ENCODE measurements at regions not wholly inside any gene's neighbourhood (a gene's known extent, or its start where the extent isn't known, plus 50 kb on each side); places are given as distances from the start of the nearest gene placed in this dataset.

- no peak for TF ChIP-seq CTCF (IDR thresholded peaks at IDR 0.05)
- Mint-ChIP-seq H3K4me1 (no peaks in the 10 kb centered on the region), H3K27ac (no peak overlapping the region), H3K4me3 (no peak overlapping the region), H3K9me3 (peaks cover 0 to 3% (median 0%) of the 10 kb centered on the region in 7 donors), H3K36me3 (no peaks in the 10 kb centered on the region), H3K27me3 (ENCODE audit: low read depth in 3 of 3) (peaks cover 0 to 4% (median 0%) of the 10 kb centered on the region in 3 donors)
- H3K4me2 ChIP-seq (replicated peaks; ENCODE audit: extremely low read depth, low read length, poor library complexity, severe bottlenecking), result no peak overlapping the region
- H3K27me3 ChIP-seq (ENCODE audit: control insufficient read depth in 2 of 2, insufficient read depth in 2 of 2, low read length in 2 of 2), result no peaks in the 10 kb centered on the region
- H3K36me3 ChIP-seq (replicated peaks in 1 of 2; ENCODE audit: control insufficient read depth in 1 of 2, insufficient read depth in 2 of 2, low read length in 2 of 2), result no peaks in the 10 kb centered on the region
- no peak for DNase-seq
- intact Hi-C loops (cut with micrococcal nuclease), result no loop called here
- no peak overlapping the region for H3K27ac ChIP-seq (ENCODE audit: low read depth in 1 of 2, low read length in 2 of 2)
- H3K9me3 ChIP-seq (replicated peaks in 1 of 2; ENCODE audit: control insufficient read depth in 1 of 2, insufficient read depth in 1 of 2, low read length in 2 of 2), result peaks cover 0 to 5% of the 10 kb centered on the region in 2 donors
- H3K4me3 ChIP-seq (replicated peaks in 1 of 3; ENCODE audit: low read depth in 2 of 3, low read length in 3 of 3), result no peak overlapping the region
- no peaks in the 10 kb centered on the region for H3K4me1 ChIP-seq (ENCODE audit: control insufficient read depth in 1 of 2, insufficient read depth in 2 of 2, low read length in 2 of 2)
- no peak overlapping the region for H2AFZ ChIP-seq (ENCODE audit: insufficient read depth, low read depth, low read length, poor library complexity, severe bottlenecking)
- no peaks in the 10 kb centered on the region for H4K20me1 ChIP-seq (ENCODE audit: insufficient read depth, low read length)
- 91% methylated on average over 1 of the region's 1 CpG for WGBS (ENCODE audit: insufficient coverage)
- H3K9ac ChIP-seq (ENCODE audit: insufficient read depth, low read length, poor library complexity, severe bottlenecking), result no peak overlapping the region
- H3K79me2 ChIP-seq (ENCODE audit: insufficient read depth, low read length), result no peaks in the 10 kb centered on the region
Measured at GRCh38 chr3:4045756-4046155, 246.5 kb downstream of the LRRN1 start.

- Histone ChIP-seq H3K9ac (ENCODE audit: insufficient read depth, low read length, poor library complexity, severe bottlenecking) (no peak overlapping the region), H3K27ac (ENCODE audit: low read depth in 1 of 2, low read length in 2 of 2) (no peak overlapping the region), H3K27me3 (ENCODE audit: control insufficient read depth in 2 of 2, insufficient read depth in 2 of 2, low read length in 2 of 2) (no peaks in the 10 kb centered on the region), H3K4me1 (ENCODE audit: control insufficient read depth in 1 of 2, insufficient read depth in 2 of 2, low read length in 2 of 2) (no peaks in the 10 kb centered on the region), H2AFZ (ENCODE audit: insufficient read depth, low read depth, low read length, poor library complexity, severe bottlenecking) (no peak overlapping the region), H3K4me3 (replicated peaks in 1 of 3; ENCODE audit: low read depth in 2 of 3, low read length in 3 of 3) (no peak overlapping the region), H3K4me2 (replicated peaks; ENCODE audit: extremely low read depth, low read length, poor library complexity, severe bottlenecking) (no peak overlapping the region), H3K9me3 (replicated peaks in 1 of 2; ENCODE audit: control insufficient read depth in 1 of 2, insufficient read depth in 1 of 2, low read length in 2 of 2) (peaks cover 0 to 5% of the 10 kb centered on the region in 2 donors), H3K79me2 (ENCODE audit: insufficient read depth, low read length) (no peaks in the 10 kb centered on the region), H3K36me3 (replicated peaks in 1 of 2; ENCODE audit: control insufficient read depth in 1 of 2, insufficient read depth in 2 of 2, low read length in 2 of 2) (no peaks in the 10 kb centered on the region), H4K20me1 (ENCODE audit: insufficient read depth, low read length) (no peaks in the 10 kb centered on the region)
- H3K27me3 Mint-ChIP-seq (ENCODE audit: low read depth in 3 of 3), result peaks cover 0 to 4% (median 0%) of the 10 kb centered on the region in 3 donors
- H3K36me3 Mint-ChIP-seq, result no peaks in the 10 kb centered on the region
- peaks cover 0 to 3% (median 0%) of the 10 kb centered on the region in 7 donors for H3K9me3 Mint-ChIP-seq
- WGBS (ENCODE audit: insufficient coverage), result no CpG with 5 or more reads among the region's 1 CpG
- intact Hi-C loops (cut with micrococcal nuclease), result no loop called here
- no peak overlapping the region for H3K27ac Mint-ChIP-seq
- no peak for TF ChIP-seq CTCF (IDR thresholded peaks at IDR 0.05)
- H3K4me1 Mint-ChIP-seq, result no peaks in the 10 kb centered on the region
- no peak overlapping the region for H3K4me3 Mint-ChIP-seq
- DNase-seq, result no peak
Measured at GRCh38 chr3:4047366-4047765, 248.1 kb downstream of the LRRN1 start.
